Memory B cell (primary cell): ENCODE measurements at regions not wholly inside any gene's neighbourhood (a gene's known extent, or its start where the extent isn't known, plus 50 kb on each side); places are given as distances from the start of the nearest gene placed in this dataset.

ENCODE experiments used
- ATAC-seq: fragments of 150-1000 bp; cut with Tn5 transposase; 2 replicates; pipeline ENCODE4 v1.10.0; 2021; ENCODE audit warnings: low read depth, mild to moderate bottlenecking, moderate library complexity
- DNase-seq, 2 donors: peaks; one replicate each; pipeline ENCODE4 v3.0.0; 2022; ENCODE audit warnings: low spot score in 2 of 2
- H3K27ac Mint-ChIP-seq: one replicate; pipeline ENCODE4 v1.8.0; 2022; ENCODE audit warnings: mild to moderate bottlenecking, moderate library complexity, mixed read lengths
- H3K27me3 Mint-ChIP-seq: one replicate; pipeline ENCODE4 v1.8.0; 2022; ENCODE audit warnings: mixed read lengths
- H3K36me3 Mint-ChIP-seq: one replicate; pipeline ENCODE4 v1.8.0; 2022; ENCODE audit warnings: mild to moderate bottlenecking, mixed read lengths
- H3K4me1 Mint-ChIP-seq: one replicate; pipeline ENCODE4 v1.8.0; 2022; ENCODE audit warnings: mixed read lengths
- H3K4me3 Mint-ChIP-seq: one replicate; pipeline ENCODE4 v1.8.0; 2022; ENCODE audit warnings: mild to moderate bottlenecking, moderate library complexity, mixed read lengths
- H3K9me3 Mint-ChIP-seq: one replicate; pipeline ENCODE4 v1.8.0; 2022; ENCODE audit warnings: mixed read lengths

GRCh38 chr7:113797420-113798010, 121.3 kb downstream of the PPP1R3A start:
- ATAC-seq (no peak), DNase-seq (no peak)
- Mint-ChIP-seq H3K36me3 (no peaks in the 10 kb centered on the region), H3K27me3 (no peaks in the 10 kb centered on the region), H3K27ac (no peak overlapping the region), H3K4me3 (no peak overlapping the region), H3K4me1 (no peaks in the 10 kb centered on the region), H3K9me3 (peaks cover 10% of the 10 kb centered on the region)

- no peak overlapping the region for H3K27ac Mint-ChIP-seq
- no peaks in the 10 kb centered on the region for H3K36me3 Mint-ChIP-seq
- no peak for DNase-seq
- no peak overlapping the region for H3K4me3 Mint-ChIP-seq
- peaks cover 10% of the 10 kb centered on the region for H3K9me3 Mint-ChIP-seq
- H3K4me1 Mint-ChIP-seq: no peaks in the 10 kb centered on the region
- no peaks in the 10 kb centered on the region for H3K27me3 Mint-ChIP-seq
- no peak for ATAC-seq
These were observed 122.3 kb downstream of the PPP1R3A start for GRCh38 chr7:113796557-113796956.

- H3K27me3 Mint-ChIP-seq: no peaks in the 10 kb centered on the region
- DNase-seq (no peak), ATAC-seq (no peak)
- H3K36me3 Mint-ChIP-seq: no peaks in the 10 kb centered on the region
- no peak overlapping the region for H3K27ac Mint-ChIP-seq
- no peaks in the 10 kb centered on the region for H3K4me1 Mint-ChIP-seq
- H3K4me3 Mint-ChIP-seq: no peak overlapping the region
- H3K9me3 Mint-ChIP-seq: peaks cover 10% of the 10 kb centered on the region
These were observed 124.2 kb downstream of the PPP1R3A start for GRCh38 chr7:113794573-113794972.

- H3K36me3 Mint-ChIP-seq: no peaks in the 10 kb centered on the region
- peaks cover 10% of the 10 kb centered on the region for H3K9me3 Mint-ChIP-seq
- H3K27me3 Mint-ChIP-seq: no peaks in the 10 kb centered on the region
- H3K4me1 Mint-ChIP-seq: no peaks in the 10 kb centered on the region
- no peak for DNase-seq
- H3K4me3 Mint-ChIP-seq: no peak overlapping the region
- no peak overlapping the region for H3K27ac Mint-ChIP-seq
- ATAC-seq: no peak
These were observed 125.6 kb downstream of the PPP1R3A start for GRCh38 chr7:113793171-113793570.

- no peaks in the 10 kb centered on the region for H3K27me3 Mint-ChIP-seq
- H3K9me3 Mint-ChIP-seq: peaks cover 7% of the 10 kb centered on the region
- DNase-seq (no peak), ATAC-seq (no peak)
- H3K4me3 Mint-ChIP-seq: no peak overlapping the region
- H3K27ac Mint-ChIP-seq: no peak overlapping the region
- H3K4me1 Mint-ChIP-seq: no peaks in the 10 kb centered on the region
- H3K36me3 Mint-ChIP-seq: no peaks in the 10 kb centered on the region
These were observed 128.8 kb downstream of the PPP1R3A start for GRCh38 chr7:113790025-113790424.

GRCh38 chr7:113787106-113787505, 131.7 kb downstream of the PPP1R3A start:
- no peak overlapping the region for H3K4me3 Mint-ChIP-seq
- no peak for ATAC-seq
- DNase-seq: no peak
- no peaks in the 10 kb centered on the region for H3K36me3 Mint-ChIP-seq
- no peaks in the 10 kb centered on the region for H3K4me1 Mint-ChIP-seq
- no peaks in the 10 kb centered on the region for H3K27me3 Mint-ChIP-seq
- H3K27ac Mint-ChIP-seq: no peak overlapping the region
- no peaks in the 10 kb centered on the region for H3K9me3 Mint-ChIP-seq

GRCh38 chr7:113784956-113785355, 133.9 kb downstream of the PPP1R3A start:
- Mint-ChIP-seq H3K4me1 (no peaks in the 10 kb centered on the region), H3K9me3 (no peaks in the 10 kb centered on the region), H3K4me3 (no peak overlapping the region), H3K27ac (no peak overlapping the region), H3K36me3 (no peaks in the 10 kb centered on the region), H3K27me3 (no peaks in the 10 kb centered on the region)
- no peak for DNase-seq
- no peak for ATAC-seq

- ATAC-seq (no peak), DNase-seq (no peak)
- Mint-ChIP-seq H3K36me3 (no peaks in the 10 kb centered on the region), H3K4me3 (no peak overlapping the region), H3K27ac (no peak overlapping the region), H3K27me3 (no peaks in the 10 kb centered on the region), H3K4me1 (no peaks in the 10 kb centered on the region), H3K9me3 (no peaks in the 10 kb centered on the region)
These were observed 134.5 kb downstream of the PPP1R3A start for GRCh38 chr7:113784316-113784715.

GRCh38 chr7:113783403-113783802, 135.4 kb downstream of the PPP1R3A start:
- Mint-ChIP-seq H3K27ac (no peak overlapping the region), H3K9me3 (no peaks in the 10 kb centered on the region), H3K27me3 (no peaks in the 10 kb centered on the region), H3K4me1 (no peaks in the 10 kb centered on the region), H3K4me3 (no peak overlapping the region), H3K36me3 (no peaks in the 10 kb centered on the region)
- ATAC-seq (no peak), DNase-seq (no peak)

- H3K27me3 Mint-ChIP-seq: no peaks in the 10 kb centered on the region
- H3K9me3 Mint-ChIP-seq: no peaks in the 10 kb centered on the region
- DNase-seq (no peak), ATAC-seq (no peak)
- H3K36me3 Mint-ChIP-seq: no peaks in the 10 kb centered on the region
- no peak overlapping the region for H3K27ac Mint-ChIP-seq
- no peak overlapping the region for H3K4me3 Mint-ChIP-seq
- H3K4me1 Mint-ChIP-seq: no peaks in the 10 kb centered on the region
These were observed 143.0 kb downstream of the PPP1R3A start for GRCh38 chr7:113775804-113776203.

GRCh38 chr7:113775401-113775800, 143.4 kb downstream of the PPP1R3A start:
- no peaks in the 10 kb centered on the region for H3K4me1 Mint-ChIP-seq
- no peaks in the 10 kb centered on the region for H3K9me3 Mint-ChIP-seq
- H3K27ac Mint-ChIP-seq: no peak overlapping the region
- no peak for ATAC-seq
- DNase-seq: no peak
- no peaks in the 10 kb centered on the region for H3K27me3 Mint-ChIP-seq
- no peak overlapping the region for H3K4me3 Mint-ChIP-seq
- H3K36me3 Mint-ChIP-seq: no peaks in the 10 kb centered on the region

- no peak for DNase-seq
- Mint-ChIP-seq H3K27ac (no peak overlapping the region), H3K4me1 (no peaks in the 10 kb centered on the region), H3K36me3 (no peaks in the 10 kb centered on the region), H3K4me3 (no peak overlapping the region), H3K9me3 (no peaks in the 10 kb centered on the region), H3K27me3 (no peaks in the 10 kb centered on the region)
- ATAC-seq: peak; percentile 34
These were observed 144.5 kb downstream of the PPP1R3A start for GRCh38 chr7:113774182-113774807.

- no peak for DNase-seq
- no peaks in the 10 kb centered on the region for H3K9me3 Mint-ChIP-seq
These were observed 148.6 kb downstream of the PPP1R3A start for GRCh38 chr7:113770146-113770738.

GRCh38 chr7:113768387-113768786, 150.4 kb downstream of the PPP1R3A start:
- ATAC-seq (no peak), DNase-seq (no peak)
- H3K27ac Mint-ChIP-seq: no peak overlapping the region
- H3K4me3 Mint-ChIP-seq: no peak overlapping the region
- H3K4me1 Mint-ChIP-seq: no peaks in the 10 kb centered on the region
- H3K9me3 Mint-ChIP-seq: no peaks in the 10 kb centered on the region
- no peaks in the 10 kb centered on the region for H3K27me3 Mint-ChIP-seq
- no peaks in the 10 kb centered on the region for H3K36me3 Mint-ChIP-seq

More at GRCh38 chr7:113770146-113770738, 148.6 kb downstream of the PPP1R3A start:
- no peak for ATAC-seq
- Mint-ChIP-seq H3K36me3 (no peaks in the 10 kb centered on the region), H3K27me3 (no peaks in the 10 kb centered on the region), H3K4me3 (no peak overlapping the region), H3K4me1 (no peaks in the 10 kb centered on the region), H3K27ac (no peak overlapping the region)
